ENCODE measurements at regions not wholly inside any gene's neighbourhood (a gene's known extent, or its start where the extent isn't known, plus 50 kb on each side); places are given as distances from the start of the nearest gene placed in this dataset.

- H3K9me3 Mint-ChIP-seq = peaks cover 3% of the 10 kb centered on the region
- peaks cover 3% of the 10 kb centered on the region for H3K27me3 Mint-ChIP-seq (ENCODE audit: insufficient read depth, low read depth)
- no peaks in the 10 kb centered on the region for H3F3A ChIP-seq (ENCODE audit: low read depth)
- no peaks in the 10 kb centered on the region for H3K36me3 Mint-ChIP-seq
- H3K4me1 ChIP-seq = peaks cover 8% of the 10 kb centered on the region
- no peaks in the 10 kb centered on the region for H3K79me2 ChIP-seq (ENCODE audit: low read depth)
- H3K9ac ChIP-seq = no peak overlapping the region
- no peak overlapping the region for H3K4me3 Mint-ChIP-seq
- H3K27ac ChIP-seq = no peak overlapping the region
- peaks cover 12% of the 10 kb centered on the region for H3K4me1 Mint-ChIP-seq
- H3K27me3 ChIP-seq = no peaks in the 10 kb centered on the region
- no peak overlapping the region for H2AFZ ChIP-seq (replicated peaks)
- DNase-seq (ENCODE audit: low spot score) = peak; percentile 59
- H3K9me3 ChIP-seq (ENCODE audit: low read depth) = no peaks in the 10 kb centered on the region
- no peaks in the 10 kb centered on the region for H4K20me1 ChIP-seq (ENCODE audit: low read depth)
- TF ChIP-seq EZH2 (IDR thresholded peaks at IDR 0.05) (no peak), EZH2phosphoT487 (IDR thresholded peaks at IDR 0.05) (no peak)
- TF ChIP-seq, protein P1, sequence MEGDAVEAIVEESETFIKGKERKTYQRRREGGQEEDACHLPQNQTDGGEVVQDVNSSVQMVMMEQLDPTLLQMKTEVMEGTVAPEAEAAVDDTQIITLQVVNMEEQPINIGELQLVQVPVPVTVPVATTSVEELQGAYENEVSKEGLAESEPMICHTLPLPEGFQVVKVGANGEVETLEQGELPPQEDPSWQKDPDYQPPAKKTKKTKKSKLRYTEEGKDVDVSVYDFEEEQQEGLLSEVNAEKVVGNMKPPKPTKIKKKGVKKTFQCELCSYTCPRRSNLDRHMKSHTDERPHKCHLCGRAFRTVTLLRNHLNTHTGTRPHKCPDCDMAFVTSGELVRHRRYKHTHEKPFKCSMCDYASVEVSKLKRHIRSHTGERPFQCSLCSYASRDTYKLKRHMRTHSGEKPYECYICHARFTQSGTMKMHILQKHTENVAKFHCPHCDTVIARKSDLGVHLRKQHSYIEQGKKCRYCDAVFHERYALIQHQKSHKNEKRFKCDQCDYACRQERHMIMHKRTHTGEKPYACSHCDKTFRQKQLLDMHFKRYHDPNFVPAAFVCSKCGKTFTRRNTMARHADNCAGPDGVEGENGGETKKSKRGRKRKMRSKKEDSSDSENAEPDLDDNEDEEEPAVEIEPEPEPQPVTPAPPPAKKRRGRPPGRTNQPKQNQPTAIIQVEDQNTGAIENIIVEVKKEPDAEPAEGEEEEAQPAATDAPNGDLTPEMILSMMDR (IDR thresholded peaks at IDR 0.05) = no peak
- H3K4me2 ChIP-seq = no peak overlapping the region
- no peaks in the 10 kb centered on the region for H3K36me3 ChIP-seq
- H3K4me3 ChIP-seq = no peak overlapping the region
- no peak overlapping the region for H3K27ac Mint-ChIP-seq
These were observed 151.5 kb downstream of the TEX36 start for GRCh38 chr10:125531465-125531864.

DNA sequence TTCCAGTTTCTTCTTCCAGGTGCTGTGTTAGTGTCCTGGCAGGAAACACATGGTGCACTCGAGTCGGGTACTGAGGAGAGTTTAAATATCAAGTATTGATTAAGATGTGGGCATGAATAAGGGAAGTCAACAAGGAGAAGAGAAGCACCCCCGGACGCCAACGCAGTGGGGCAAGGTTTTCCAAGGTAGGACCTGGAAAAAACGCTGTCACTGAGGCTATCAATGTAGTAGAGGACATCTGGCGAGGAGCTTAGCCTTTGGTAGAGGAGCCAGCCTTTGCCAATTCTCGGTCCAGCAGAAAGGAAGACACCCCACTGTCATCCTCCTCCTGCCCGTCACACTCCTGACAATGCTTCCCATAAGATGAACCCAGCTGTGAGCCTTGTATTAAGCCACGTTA is 159.6 kb downstream of the TEX36 start:
- H3K4me3 Mint-ChIP-seq = no peak overlapping the region
- H3K9me3 ChIP-seq (ENCODE audit: low read depth) = no peaks in the 10 kb centered on the region
- H3K36me3 ChIP-seq = no peaks in the 10 kb centered on the region
- H3F3A ChIP-seq (ENCODE audit: low read depth) = no peaks in the 10 kb centered on the region
- TF ChIP-seq EZH2 (IDR thresholded peaks at IDR 0.05) (no peak), EZH2phosphoT487 (IDR thresholded peaks at IDR 0.05) (no peak)
- TF ChIP-seq, protein P1 (IDR thresholded peaks at IDR 0.05) = no peak
- no peak overlapping the region for H3K27ac Mint-ChIP-seq
- no peak for DNase-seq (ENCODE audit: low spot score)
- no peak overlapping the region for H2AFZ ChIP-seq (replicated peaks)
- H3K27me3 ChIP-seq = no peaks in the 10 kb centered on the region
- no peak overlapping the region for H3K9ac ChIP-seq
- H3K4me1 ChIP-seq = no peaks in the 10 kb centered on the region
- H3K27ac ChIP-seq = no peak overlapping the region
- H3K4me3 ChIP-seq = no peak overlapping the region
- peaks cover 3% of the 10 kb centered on the region for H3K36me3 Mint-ChIP-seq
- no peak overlapping the region for H3K4me2 ChIP-seq
- H4K20me1 ChIP-seq (ENCODE audit: low read depth) = no peaks in the 10 kb centered on the region
- H3K4me1 Mint-ChIP-seq = no peaks in the 10 kb centered on the region
- H3K79me2 ChIP-seq (ENCODE audit: low read depth) = no peaks in the 10 kb centered on the region
- H3K27me3 Mint-ChIP-seq (ENCODE audit: insufficient read depth, low read depth) = no peaks in the 10 kb centered on the region
- H3K9me3 Mint-ChIP-seq = peaks cover 14% of the 10 kb centered on the region

DNA sequence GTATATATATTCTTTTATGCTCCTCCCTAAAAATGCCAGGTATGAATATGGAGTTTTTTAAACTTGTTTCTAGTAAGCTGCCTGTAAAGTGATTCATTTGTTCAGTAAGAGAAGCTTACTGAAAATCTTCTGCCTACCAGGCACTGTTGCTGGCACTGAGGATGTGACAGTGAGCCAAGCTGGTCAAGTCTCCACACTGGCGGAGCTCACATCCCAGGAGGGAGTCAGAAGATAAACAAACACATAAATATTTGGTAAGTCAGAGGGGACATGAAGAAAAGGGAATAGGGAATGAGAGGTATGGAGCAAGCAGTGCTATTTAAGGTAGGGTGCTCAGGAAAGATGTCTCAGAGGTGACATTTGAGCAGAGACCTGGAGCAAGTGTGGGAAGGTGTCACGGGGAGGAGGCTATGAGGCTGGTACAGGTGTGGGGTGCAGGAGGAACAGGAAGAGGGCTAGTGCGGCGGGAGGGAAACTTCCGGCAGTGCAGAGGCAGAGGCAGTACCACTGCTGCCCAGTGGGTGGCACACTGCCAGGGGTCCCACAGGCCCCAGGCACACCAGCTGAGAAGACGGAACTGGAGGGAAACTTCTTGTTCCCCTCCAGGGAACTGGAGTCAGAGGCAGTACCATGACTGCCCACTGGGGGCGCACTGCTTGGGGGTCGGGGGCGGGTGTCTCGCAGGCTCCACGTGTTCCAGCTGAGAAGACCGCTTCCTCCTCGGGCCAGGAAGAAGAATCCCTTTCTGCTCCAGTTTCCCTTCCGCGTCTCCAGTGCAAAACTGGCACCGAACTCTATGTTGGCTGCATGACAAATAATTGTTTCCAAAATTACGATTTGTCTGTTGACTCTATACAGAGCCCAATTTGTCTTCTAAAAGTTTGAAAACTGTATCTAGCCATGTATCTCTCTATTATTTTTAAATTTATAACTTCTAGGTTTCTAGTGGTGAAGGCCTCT is 161.0 kb downstream of the TEX36 start:
- H3K4me2 ChIP-seq = no peak overlapping the region
- H3K4me3 ChIP-seq = no peak overlapping the region
- Mint-ChIP-seq H3K27ac (no peak overlapping the region), H3K9me3 (peaks cover 19% of the 10 kb centered on the region), H3K27me3 (ENCODE audit: insufficient read depth, low read depth) (no peaks in the 10 kb centered on the region), H3K36me3 (peaks cover 3% of the 10 kb centered on the region), H3K4me1 (no peaks in the 10 kb centered on the region), H3K4me3 (no peak overlapping the region)
- no peaks in the 10 kb centered on the region for H4K20me1 ChIP-seq (ENCODE audit: low read depth)
- DNase-seq (ENCODE audit: low spot score) = peak; percentile 46
- H3K27ac ChIP-seq = no peak overlapping the region
- no peaks in the 10 kb centered on the region for H3K27me3 ChIP-seq
- H3K36me3 ChIP-seq = no peaks in the 10 kb centered on the region
- H3K4me1 ChIP-seq = no peaks in the 10 kb centered on the region
- H3K9me3 ChIP-seq (ENCODE audit: low read depth) = no peaks in the 10 kb centered on the region
- TF ChIP-seq, protein P1 (IDR thresholded peaks at IDR 0.05) = peak; percentile 73
- no peak for TF ChIP-seq EZH2phosphoT487 (IDR thresholded peaks at IDR 0.05)
- no peak for TF ChIP-seq EZH2 (IDR thresholded peaks at IDR 0.05)
- H3K79me2 ChIP-seq (ENCODE audit: low read depth) = no peaks in the 10 kb centered on the region
- H3K9ac ChIP-seq = no peak overlapping the region
- no peak overlapping the region for H2AFZ ChIP-seq (replicated peaks)
- H3F3A ChIP-seq (ENCODE audit: low read depth) = no peaks in the 10 kb centered on the region

Data from neural progenitor cell (in vitro differentiated cells).